ENCODE measurements at regions not wholly inside any gene's neighbourhood (a gene's known extent, or its start where the extent isn't known, plus 50 kb on each side); places are given as distances from the start of the nearest gene placed in this dataset.

DNA sequence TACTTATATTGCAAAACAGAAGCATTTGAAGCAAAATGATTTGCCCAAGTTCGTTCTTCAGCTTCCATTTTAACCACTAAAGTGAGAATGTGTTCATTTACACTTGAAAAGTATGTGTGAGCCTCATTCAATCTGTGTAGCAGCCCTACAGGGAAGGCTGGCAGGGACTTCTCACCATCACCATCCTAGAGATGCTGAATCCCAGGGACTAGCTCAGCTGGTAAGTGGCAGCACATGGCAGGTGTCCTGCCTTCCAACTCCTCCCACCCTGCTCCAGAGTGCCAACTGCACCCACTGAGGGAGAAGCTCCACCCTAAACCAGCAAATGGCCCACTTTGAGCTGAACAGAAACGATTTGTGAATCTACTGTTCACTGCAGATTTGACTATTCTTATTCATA is 91.5 kb downstream of the EN1 start:
- TF ChIP-seq MXI1 (IDR thresholded peaks at IDR 0.05; ENCODE audit: low read depth, low read length) (no peak), NR2F1 (conservative IDR thresholded peaks at IDR 0.05) (no peak), ZZZ3 (IDR thresholded peaks at IDR 0.05; ENCODE audit: control insufficient read depth, insufficient read length, low read depth) (no peak), POLR2AphosphoS5 (IDR thresholded peaks at IDR 0.05; ENCODE audit: low read length) (no peak), ETV6 (conservative IDR thresholded peaks at IDR 0.05 in 1 of 2, IDR thresholded peaks at IDR 0.05 in 1 of 2; ENCODE audit: borderline replicate concordance in 1 of 2, low read depth in 1 of 2) (no peak)
- TF ChIP-seq, protein P1, sequence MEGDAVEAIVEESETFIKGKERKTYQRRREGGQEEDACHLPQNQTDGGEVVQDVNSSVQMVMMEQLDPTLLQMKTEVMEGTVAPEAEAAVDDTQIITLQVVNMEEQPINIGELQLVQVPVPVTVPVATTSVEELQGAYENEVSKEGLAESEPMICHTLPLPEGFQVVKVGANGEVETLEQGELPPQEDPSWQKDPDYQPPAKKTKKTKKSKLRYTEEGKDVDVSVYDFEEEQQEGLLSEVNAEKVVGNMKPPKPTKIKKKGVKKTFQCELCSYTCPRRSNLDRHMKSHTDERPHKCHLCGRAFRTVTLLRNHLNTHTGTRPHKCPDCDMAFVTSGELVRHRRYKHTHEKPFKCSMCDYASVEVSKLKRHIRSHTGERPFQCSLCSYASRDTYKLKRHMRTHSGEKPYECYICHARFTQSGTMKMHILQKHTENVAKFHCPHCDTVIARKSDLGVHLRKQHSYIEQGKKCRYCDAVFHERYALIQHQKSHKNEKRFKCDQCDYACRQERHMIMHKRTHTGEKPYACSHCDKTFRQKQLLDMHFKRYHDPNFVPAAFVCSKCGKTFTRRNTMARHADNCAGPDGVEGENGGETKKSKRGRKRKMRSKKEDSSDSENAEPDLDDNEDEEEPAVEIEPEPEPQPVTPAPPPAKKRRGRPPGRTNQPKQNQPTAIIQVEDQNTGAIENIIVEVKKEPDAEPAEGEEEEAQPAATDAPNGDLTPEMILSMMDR (IDR thresholded peaks at IDR 0.05 in 2 of 3, conservative IDR thresholded peaks at IDR 0.05 in 1 of 3; ENCODE audit: control insufficient read depth in 2 of 3, extremely low read depth in 1 of 3, insufficient read depth in 1 of 3, low read depth in 3 of 3, low read length in 3 of 3) = no peak
- TF ChIP-seq, protein P2, sequence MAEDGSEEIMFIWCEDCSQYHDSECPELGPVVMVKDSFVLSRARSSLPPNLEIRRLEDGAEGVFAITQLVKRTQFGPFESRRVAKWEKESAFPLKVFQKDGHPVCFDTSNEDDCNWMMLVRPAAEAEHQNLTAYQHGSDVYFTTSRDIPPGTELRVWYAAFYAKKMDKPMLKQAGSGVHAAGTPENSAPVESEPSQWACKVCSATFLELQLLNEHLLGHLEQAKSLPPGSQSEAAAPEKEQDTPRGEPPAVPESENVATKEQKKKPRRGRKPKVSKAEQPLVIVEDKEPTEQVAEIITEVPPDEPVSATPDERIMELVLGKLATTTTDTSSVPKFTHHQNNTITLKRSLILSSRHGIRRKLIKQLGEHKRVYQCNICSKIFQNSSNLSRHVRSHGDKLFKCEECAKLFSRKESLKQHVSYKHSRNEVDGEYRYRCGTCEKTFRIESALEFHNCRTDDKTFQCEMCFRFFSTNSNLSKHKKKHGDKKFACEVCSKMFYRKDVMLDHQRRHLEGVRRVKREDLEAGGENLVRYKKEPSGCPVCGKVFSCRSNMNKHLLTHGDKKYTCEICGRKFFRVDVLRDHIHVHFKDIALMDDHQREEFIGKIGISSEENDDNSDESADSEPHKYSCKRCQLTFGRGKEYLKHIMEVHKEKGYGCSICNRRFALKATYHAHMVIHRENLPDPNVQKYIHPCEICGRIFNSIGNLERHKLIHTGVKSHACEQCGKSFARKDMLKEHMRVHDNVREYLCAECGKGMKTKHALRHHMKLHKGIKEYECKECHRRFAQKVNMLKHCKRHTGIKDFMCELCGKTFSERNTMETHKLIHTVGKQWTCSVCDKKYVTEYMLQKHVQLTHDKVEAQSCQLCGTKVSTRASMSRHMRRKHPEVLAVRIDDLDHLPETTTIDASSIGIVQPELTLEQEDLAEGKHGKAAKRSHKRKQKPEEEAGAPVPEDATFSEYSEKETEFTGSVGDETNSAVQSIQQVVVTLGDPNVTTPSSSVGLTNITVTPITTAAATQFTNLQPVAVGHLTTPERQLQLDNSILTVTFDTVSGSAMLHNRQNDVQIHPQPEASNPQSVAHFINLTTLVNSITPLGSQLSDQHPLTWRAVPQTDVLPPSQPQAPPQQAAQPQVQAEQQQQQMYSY (CRISPR knock-in tag; IDR thresholded peaks at IDR 0.05) = no peak

Measured in GM12878 (cell line).